HG03025 (cell line): ENCODE measurements at regions not wholly inside any gene's neighbourhood (a gene's known extent, or its start where the extent isn't known, plus 50 kb on each side); places are given as distances from the start of the nearest gene placed in this dataset.
"Not testable (repeated sequence)": the region's sequence is repeated elsewhere in the genome, so short reads cannot be mapped to it uniquely, and the experiment has no call there.

Experiments
- ATAC-seq: cut with Tn5 transposase; IDR thresholded peaks from one replicate; pipeline ENCODE4 v1.9.1; 2021; ENCODE audit warnings: mild to moderate bottlenecking, moderate library complexity; ENCODE audit not compliant: unreplicated experiment, low FRiP score

DNA sequence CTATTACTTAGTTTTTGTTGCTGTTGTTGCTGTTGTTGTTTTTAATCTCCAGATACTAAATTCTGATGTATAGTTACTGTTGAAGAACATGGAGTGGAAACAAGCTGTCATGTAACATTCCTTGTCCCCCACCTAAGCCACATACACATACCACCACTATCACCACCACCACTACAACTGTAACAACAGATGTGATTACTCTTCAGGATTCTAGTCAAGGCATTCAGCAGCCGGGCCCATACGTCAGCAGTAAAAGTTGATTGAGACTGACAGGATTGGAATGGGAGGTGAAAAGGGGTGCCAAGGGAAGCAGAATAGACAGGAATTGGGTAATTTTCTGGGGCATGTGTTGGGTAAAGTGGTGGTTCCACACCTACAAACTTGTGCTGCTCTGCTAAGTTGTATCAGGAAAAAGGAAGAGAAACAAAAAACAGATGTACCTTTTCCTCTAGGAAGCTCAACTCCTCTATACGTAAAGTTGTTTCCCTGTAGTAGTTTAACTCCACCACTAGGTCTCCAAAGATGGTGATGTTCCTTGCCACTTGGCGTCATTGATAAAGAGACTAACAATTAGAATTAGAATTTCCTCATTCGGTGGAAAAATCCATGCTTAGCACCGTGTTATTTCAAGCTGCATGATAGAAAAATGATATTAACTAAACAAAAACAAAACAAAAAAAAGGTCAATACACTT is 138.6 kb downstream of the ARRDC3 start:
- no peak for ATAC-seq

DNA sequence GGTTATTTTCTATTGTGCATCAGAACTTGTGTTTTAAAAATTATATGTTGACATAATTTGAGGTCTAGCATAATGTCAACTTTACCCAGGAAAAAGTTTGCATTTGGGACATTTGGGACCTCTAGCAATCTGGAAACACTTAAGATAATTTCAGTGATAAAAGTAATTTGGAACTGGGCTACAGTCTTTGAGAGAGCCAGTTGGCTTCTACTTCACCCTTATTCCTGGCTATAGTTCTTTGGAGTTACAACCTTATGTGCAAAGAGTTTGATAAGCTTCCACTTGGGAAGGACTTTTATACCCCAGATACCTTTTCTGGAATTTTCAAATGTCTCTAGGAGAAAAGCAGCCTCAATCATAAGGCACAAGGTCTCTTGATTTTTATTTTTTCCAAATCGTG is 139.3 kb downstream of the ARRDC3 start:
- ATAC-seq, result no peak

DNA sequence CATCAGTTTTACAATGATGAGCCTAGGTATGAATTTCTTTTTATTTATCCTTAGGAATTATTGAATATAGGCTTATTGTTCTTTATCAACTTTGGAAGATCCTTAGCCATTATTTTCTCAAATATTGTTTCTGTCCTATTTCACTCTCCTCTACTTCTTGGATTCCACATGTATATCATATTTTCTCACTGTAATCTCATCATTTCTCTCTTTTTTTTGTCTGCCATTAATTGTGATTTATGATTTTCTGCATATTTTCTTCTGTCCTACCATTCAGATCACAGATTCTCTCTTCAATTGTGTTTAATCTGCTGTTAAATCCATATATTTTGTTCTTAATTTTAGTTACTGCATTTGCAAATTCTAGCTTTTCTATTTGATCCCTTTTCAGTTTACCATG is 139.8 kb downstream of the ARRDC3 start:
- no peak for ATAC-seq

DNA sequence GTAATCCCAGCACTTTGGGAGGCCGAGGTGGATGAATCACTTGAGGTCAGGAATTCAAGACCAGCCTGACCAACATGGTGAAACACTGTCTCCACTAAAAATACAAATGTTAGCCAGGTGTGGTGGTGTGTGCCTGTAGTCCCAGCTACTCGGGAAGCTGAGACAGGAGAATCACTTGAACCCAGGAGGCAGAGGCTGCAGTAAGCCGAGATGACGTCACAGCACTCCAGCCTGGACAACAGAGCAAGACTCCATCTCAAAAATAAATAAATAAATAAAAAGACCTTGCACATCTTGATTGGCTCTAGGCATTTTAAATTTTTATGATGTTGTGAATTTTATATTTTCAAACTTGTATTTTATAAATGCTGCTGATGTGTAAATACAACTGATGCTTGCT is 141.7 kb downstream of the ARRDC3 start:
- not testable (repeated sequence) for ATAC-seq

DNA sequence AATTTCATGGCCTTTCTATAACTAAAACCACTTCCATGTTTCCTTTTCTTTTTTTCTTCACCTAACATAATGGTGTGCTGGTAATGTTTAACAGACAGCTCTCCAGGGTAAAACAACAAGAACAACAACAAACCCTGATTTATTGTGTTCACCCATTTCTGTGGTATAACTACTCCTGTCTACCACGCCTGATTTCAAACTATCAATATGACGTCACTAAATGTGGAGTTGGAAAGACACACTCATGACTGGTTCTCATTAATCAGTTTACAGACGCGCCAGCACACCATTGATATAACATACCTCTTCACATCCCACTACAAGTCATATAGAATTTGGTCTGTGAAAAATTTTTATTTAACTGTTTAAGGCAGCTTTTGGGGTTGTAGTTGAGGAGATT is 142.9 kb downstream of the ARRDC3 start:
- ATAC-seq, result no peak

DNA sequence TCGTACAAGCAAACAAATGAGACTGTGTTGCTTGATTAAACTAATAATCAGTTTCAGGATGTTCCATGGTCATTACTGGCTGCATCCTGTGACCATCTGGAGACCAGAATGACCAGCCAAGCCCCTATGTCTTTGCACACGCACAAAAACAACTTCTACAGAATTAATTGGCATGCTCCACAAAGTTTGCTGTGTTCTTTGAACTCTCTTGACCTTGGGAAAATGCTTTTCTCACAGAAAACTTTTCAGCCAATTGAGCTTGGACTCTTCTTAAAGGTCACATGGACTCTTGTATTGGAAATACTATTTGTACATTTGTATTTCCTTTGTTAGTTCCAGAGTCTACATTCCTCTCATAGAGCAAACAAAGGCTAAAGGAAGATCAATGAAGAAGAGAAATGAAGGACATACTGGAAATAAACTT is 147.8 kb downstream of the ARRDC3 start:
- ATAC-seq, result no peak

DNA sequence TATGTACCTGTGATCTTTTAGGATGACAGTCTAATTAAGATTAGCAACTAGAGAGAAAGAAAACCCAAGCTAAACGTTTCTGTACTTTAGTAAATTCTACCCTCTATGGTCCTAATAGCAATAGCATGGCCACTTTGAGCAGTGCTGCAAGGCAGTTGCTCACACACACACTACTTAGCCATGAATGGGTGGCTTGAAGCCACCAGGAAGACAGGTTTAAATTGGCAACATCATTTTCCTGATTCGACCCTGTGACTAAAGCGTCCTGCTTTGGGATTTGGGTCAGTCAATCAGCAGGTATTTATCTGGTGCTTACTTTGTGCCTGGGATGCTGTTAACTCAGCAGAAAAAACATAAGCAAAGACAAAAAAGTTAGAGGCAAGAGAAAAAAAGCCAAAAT is 150.6 kb downstream of the ARRDC3 start:
- ATAC-seq, result no peak

DNA sequence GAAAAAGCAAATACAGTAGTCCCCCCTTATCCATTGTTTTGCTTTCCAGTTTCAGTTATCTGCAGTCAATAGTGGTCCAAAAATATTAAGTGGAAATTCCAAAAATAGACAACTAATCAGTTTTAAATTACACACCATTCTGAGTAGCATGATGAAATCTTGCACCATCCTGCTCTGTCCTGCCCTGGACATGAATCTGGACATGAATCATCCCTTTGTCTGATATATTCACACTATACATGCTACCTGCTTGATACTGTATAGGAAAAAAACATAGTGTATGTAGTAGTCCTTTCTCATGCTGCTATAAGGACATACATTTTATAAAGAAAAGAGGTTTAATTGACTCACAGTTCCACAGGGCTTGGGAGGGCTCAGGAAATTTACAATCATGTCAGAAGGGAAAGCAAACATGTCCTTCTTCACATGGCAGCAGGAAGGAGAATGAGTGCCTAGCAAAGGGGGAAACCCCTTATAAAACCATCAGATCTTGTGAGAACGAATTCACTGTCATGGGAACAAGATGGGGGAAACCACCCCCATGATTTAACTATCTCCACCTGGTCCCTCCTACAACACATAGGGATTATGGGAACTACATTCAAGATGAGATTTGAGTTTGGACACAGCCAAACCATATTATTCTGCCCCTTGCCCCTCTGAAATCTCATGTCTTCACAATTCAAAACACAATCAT is 153.9 kb downstream of the ARRDC3 start:
- ATAC-seq, result no peak

DNA sequence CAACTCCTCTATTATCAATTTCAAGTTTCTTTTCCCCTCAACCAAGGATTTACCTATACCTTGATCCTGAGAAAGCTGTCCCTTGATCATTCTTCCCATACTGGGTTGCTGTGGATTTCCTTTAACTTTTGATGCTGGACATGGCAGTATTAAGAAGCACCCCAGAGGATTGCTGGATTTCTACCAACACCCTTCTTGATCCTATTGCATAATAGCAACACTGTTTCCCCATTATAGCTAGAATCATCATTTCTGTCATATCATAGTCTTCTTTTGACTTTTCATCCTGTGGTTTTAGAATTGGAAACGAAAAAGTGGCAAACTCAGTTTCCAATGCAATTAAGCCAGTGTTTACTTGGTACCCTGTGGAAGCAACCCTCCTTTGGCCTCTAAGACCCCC is 154.9 kb downstream of the ARRDC3 start:
- ATAC-seq, result no peak

DNA sequence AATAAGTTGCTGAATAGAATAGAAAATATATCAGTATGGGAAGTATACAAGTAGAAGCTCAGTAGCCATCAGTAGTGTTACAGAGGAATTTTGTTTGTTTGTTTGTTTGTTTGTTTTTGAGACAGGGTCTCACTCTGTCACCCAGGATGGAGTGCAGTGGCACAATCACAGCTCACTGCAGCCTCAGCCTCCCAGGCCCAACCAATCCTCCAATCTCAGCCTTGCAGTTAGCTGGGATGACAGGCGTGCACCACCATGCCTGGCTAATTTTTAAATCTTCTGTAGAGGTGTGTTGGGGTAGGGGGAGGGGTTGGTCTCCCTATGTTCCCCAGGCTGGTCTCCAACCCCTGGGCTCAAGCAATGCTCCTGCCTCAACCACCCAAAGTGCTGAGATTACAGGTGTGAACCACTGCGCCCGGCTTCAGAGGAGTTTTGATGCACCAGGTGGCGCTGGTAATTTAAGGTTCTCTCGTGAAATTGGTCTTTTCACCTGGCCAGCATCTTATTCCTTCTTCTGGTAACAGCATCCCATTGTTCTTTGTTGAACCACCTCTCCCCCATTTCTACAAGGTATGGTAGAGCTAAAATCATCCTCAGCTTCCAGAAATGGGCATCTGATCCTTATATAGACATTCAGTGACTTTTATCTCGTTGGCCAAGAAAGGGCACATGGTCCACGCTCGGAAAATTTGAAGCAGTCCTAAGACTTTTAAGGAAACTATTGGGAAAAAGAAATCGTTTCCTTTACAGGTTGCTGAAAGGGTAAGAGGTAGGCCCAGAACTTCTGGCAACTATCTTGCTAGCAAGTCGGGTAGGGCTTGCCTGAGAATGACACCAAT is 157.1 kb downstream of the ARRDC3 start:
- ATAC-seq, result no peak

DNA sequence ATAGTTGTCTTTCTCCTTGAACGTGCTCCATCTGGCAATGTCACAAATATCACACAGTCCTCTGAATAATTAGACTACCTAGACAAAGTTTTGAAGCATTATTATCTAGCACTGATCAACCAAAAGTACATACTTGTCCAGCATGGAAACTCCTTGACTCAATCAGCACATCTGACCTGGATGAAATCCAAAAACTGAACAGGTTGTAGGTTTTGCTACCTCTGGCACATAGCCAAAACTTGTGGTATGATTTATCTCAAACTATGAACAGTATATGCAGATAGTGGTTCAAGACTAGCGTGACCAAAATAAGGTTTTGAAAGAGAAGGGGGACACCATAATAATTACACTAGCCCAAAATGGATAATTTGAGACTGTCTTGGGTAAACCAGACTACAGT is 158.1 kb downstream of the ARRDC3 start:
- no peak for ATAC-seq

DNA sequence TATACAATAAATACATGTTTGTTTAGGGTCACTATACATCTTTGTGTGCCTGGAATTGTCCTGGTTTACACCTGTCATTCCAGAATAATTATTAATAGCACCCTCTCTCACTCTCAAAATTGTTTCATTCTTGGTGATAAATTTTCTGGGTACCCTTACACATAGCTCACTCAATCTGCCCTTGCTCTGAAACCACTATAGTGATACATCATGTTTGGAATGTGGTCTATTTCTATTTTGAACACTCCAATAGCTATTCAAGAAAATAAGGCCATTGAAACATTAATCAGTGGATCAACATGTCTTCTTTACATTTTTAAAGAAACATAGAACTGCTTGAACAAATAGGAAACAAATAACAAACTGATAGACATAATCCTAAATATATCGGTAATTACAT is 158.7 kb downstream of the ARRDC3 start:
- ATAC-seq, result no peak

DNA sequence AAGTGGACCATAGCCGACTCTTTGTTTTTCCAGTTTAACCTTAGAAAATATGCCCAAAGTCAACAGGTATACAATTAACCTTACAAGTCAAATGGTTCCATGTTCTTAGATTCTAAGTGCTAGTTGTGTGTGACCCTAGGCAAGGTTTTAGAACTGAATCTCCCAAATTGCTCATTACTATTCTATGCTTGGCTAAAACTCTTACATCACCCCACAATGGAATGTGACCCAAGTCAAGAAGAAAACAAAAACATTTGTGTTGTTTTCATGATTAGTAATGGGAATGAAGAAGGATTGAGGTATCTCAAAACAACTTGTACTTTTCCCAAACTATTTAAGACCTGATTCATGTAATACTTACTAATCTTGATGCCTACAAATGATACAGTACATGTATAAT is 159.2 kb downstream of the ARRDC3 start:
- no peak for ATAC-seq

DNA sequence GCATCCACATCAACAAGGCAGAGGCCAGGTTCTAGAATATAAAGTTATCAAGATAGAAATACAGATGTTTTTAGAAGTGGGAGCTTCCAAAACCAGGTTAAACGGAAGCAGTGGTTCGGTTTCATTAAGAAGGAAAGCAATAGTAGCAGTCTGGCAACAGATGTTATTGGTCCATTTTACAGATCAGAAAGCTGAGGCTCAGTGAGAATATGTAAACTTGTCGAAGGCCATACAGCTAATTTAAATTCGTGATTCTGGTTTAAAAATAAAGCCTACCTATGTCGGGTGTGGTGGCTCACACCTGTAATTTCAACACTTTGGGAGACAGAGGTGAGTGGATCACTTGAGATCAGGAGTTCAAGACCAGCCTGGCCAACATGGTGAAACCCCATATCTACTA is 160.6 kb downstream of the ARRDC3 start:
- ATAC-seq, result no peak

DNA sequence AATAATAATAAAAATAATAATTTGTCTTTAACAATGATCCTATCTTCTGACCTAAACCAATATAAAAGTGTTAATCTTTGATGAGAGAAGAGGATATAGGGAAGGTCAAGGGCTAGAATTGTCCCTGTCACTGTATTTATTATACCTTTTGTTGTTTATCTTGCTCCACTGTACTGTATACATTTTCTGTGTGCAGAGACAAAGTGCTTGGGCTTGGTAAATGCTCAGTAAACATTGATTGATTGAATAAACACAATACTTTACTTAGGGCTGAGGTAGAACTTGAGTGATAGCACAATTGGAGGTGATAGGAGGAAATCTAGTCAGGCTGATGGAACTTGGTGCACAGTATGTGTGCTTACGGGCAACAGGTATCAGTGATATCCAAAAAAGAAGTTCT is 161.2 kb downstream of the ARRDC3 start:
- no peak for ATAC-seq

DNA sequence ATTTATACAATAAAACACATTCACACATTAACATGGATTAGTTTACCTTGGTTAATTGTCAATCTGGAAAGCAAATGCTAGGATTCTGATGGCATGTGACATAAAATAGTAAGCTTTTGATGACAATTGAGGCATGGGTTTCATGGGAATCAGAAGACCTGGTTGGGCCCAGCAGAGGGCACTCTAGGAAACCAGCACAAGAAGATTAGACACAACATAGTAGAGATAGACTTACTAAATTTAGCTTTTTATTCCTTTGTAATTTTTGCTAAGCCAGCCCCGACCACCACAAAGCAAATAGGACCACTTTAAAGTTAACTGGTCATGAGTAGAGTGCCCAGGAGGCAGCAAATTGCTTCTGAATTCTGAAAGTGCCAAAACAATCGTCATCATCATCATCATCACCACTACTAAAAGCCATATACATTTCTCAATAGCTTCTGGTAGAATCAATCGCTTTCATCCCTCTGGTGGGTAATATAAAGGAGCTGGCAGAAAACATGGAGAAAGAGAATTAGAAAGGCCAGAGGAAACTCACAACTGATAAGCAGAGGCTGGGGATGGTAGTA is 163.2 kb downstream of the ARRDC3 start:
- ATAC-seq, result no peak

DNA sequence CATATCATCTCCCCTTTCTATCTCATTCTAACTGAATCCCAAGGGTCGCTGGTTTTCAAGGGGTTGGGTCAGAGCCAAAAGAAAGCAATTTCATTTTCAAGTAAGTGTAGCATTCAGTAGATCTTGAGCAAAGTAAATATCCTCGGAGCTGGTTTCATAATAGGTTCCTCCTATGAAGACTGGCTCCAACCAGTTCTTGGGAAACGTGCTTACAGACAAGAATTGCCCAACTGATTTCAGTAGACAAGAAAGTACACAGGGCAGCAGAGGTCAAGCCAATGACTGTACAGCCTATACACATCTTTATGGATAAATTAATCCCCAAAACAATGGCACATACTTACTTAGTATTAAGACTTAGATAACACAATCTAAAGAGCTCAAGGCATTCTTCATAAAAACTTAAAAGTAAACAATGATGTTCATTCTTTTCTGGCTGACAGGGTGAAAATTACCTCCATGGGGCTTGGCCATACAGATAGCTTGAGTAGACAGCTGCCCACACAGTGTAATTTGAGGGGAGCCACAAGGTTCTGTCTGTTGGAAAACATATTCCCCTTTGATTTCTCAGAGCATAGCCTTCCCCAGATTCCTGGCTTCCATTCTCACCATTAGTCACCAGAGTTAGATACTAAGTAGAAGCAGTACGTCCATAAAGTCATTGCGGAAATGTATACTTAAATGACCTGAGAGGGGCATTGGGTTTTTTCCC is 163.9 kb downstream of the ARRDC3 start:
- no peak for ATAC-seq

DNA sequence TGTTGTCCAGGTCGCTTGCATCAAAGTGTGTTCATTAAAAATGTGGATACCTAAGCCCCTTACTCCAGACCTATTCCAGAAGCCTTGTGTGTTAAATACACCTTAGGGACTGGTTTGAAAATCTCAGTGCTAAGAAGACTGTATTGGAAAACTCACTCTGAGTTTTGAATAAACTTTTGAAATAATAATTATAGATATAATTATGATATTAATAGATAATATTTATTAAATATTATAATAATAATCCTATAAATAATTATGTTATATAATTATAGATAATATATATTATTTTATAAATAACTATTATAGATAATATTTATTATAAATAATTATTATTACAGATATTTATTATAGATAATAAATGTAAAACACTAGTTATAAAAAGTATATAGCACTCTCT is 165.3 kb downstream of the ARRDC3 start:
- no peak for ATAC-seq

DNA sequence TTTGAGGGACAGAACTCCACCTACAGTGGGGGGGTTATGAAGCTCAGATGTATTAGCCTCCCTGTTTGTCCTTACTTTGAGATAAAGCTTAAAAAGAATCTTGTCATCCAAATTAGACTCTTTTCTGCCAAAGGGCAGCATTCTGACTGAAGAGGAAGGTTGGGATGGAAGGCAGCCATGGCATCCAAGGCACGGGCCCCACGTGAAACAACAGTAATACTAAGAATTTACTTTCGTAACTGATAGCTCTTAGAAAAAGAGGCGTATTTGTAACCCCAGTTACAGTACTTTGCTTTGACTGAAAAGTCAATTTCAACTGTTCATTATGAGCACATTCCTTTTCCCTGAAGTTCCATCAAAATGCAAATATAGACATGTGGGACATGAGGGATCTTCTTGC is 168.5 kb downstream of the ARRDC3 start:
- ATAC-seq, result no peak
